Left ventricle myocardium inferior (tissue), 1 donor: ENCODE measurements at regions not wholly inside any gene's neighbourhood (a gene's known extent, or its start where the extent isn't known, plus 50 kb on each side); places are given as distances from the start of the nearest gene placed in this dataset.

ENCODE experiments used
- DNase-seq: peaks from one replicate; pipeline ENCODE4 v3.0.0-alpha.2; 2020
- H3K27ac ChIP-seq: fragments of 200-600 bp; replicated peaks from 2 replicates; pipeline ENCODE4 v1.8.0; 2021
- H3K27me3 ChIP-seq: fragments of 200-600 bp; 2 replicates; pipeline ENCODE4 v1.8.0; 2021; ENCODE audit warnings: low read depth
- H3K36me3 ChIP-seq: fragments of 200-600 bp; 2 replicates; pipeline ENCODE4 v1.8.0; 2021
- H3K4me1 ChIP-seq: fragments of 200-600 bp; 2 replicates; pipeline ENCODE4 v1.8.0; 2021
- H3K4me3 ChIP-seq: fragments of 200-600 bp; 2 replicates; pipeline ENCODE4 v1.8.0; 2021; ENCODE audit warnings: mild to moderate bottlenecking, moderate library complexity
- H3K9me3 ChIP-seq: fragments of 200-600 bp; replicated peaks from 2 replicates; pipeline ENCODE4 v1.8.0; 2021
- CTCF ChIP-seq: fragments of 200-600 bp; IDR thresholded peaks from 2 replicates; pipeline ENCODE4 v1.8.0; 2021; ENCODE audit warnings: antibody characterized with exemption, mild to moderate bottlenecking, borderline replicate concordance
- intact Hi-C: fragments of 100-400 bp; cut with micrococcal nuclease; formaldehyde crosslinking; loops from one replicate; pipeline ENCODE4 v1.11.0; 2022
- donor health status: DM: no; HTN: yes; CAD: no; lungs with severe emphysema.

GRCh38 chr16:79895053-79895916, 294.7 kb upstream of the MAF start:
- TF ChIP-seq CTCF, result no peak

GRCh38 chr16:79893445-79893844, 292.9 kb upstream of the MAF start:
- no peaks in the 10 kb centered on the region for H3K4me1 ChIP-seq
- TF ChIP-seq CTCF, result no peak

More at GRCh38 chr16:79895053-79895916, 294.7 kb upstream of the MAF start:
- intact Hi-C loops, result no loop called here
- DNase-seq, result no peak
- Histone ChIP-seq H3K4me3 (no peak overlapping the region), H3K36me3 (no peaks in the 10 kb centered on the region), H3K27ac (no peak overlapping the region), H3K9me3 (no peaks in the 10 kb centered on the region), H3K4me1 (no peaks in the 10 kb centered on the region), H3K27me3 (no peaks in the 10 kb centered on the region)

GRCh38 chr16:79892278-79892677, 291.7 kb upstream of the MAF start:
- Histone ChIP-seq H3K9me3 (no peaks in the 10 kb centered on the region), H3K27ac (no peak overlapping the region), H3K27me3 (no peaks in the 10 kb centered on the region), H3K4me1 (no peaks in the 10 kb centered on the region), H3K4me3 (no peak overlapping the region), H3K36me3 (no peaks in the 10 kb centered on the region)
- intact Hi-C loops, result no loop called here
- no peak for TF ChIP-seq CTCF
- no peak for DNase-seq

More at GRCh38 chr16:79893445-79893844, 292.9 kb upstream of the MAF start:
- no peaks in the 10 kb centered on the region for H3K36me3 ChIP-seq
- H3K9me3 ChIP-seq, result no peaks in the 10 kb centered on the region
- H3K27me3 ChIP-seq, result no peaks in the 10 kb centered on the region
- no peak for DNase-seq
- intact Hi-C loops, result no loop called here
- no peak overlapping the region for H3K4me3 ChIP-seq
- H3K27ac ChIP-seq, result no peak overlapping the region

- intact Hi-C loops, result no loop called here
- Histone ChIP-seq H3K9me3 (no peaks in the 10 kb centered on the region), H3K4me3 (no peak overlapping the region), H3K4me1 (no peaks in the 10 kb centered on the region), H3K27ac (no peak overlapping the region), H3K36me3 (no peaks in the 10 kb centered on the region), H3K27me3 (no peaks in the 10 kb centered on the region)
- TF ChIP-seq CTCF, result no peak
- no peak for DNase-seq
Measured at GRCh38 chr16:79891458-79891857, 290.9 kb upstream of the MAF start.

- H3K9me3 ChIP-seq, result no peaks in the 10 kb centered on the region
- H3K36me3 ChIP-seq, result no peaks in the 10 kb centered on the region
- H3K4me3 ChIP-seq, result no peak overlapping the region
- H3K27ac ChIP-seq, result no peak overlapping the region
- no peaks in the 10 kb centered on the region for H3K4me1 ChIP-seq
- no peak for TF ChIP-seq CTCF
- DNase-seq, result no peak
- intact Hi-C loops, result no loop called here
- H3K27me3 ChIP-seq, result no peaks in the 10 kb centered on the region
Measured at GRCh38 chr16:79887541-79888540, 287.3 kb upstream of the MAF start.
